ENCODE measurements at regions not wholly inside any gene's neighbourhood (a gene's known extent, or its start where the extent isn't known, plus 50 kb on each side); places are given as distances from the start of the nearest gene placed in this dataset.

DNA sequence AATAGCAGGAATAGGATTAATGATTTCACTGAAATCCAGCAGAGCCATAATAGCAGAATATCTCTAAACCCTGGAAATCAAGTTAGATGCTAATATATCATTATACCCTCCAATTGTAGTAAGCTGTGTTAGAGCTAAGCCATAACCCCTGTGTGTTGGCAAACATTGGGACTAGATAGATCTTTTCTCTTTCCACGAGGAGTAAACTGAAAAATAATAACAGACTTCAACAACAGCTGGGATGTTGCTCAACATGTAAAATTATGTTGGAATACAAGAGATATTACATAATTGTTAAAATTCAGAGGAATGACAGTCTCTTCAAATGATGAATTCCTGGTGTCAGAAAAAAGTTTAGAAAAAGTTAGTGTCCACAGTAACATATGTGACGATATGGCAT lies 383.8 kb downstream of the SNAPC1 start:
- no peak overlapping the region for H3K9ac ChIP-seq (ENCODE audit: control insufficient read depth, extremely low read depth, insufficient read depth, low read length)
- H3K36me3 ChIP-seq (ENCODE audit: control insufficient read depth in 2 of 2, extremely low read depth in 1 of 2, insufficient read depth in 2 of 2, low read length in 2 of 2), result no peaks in the 10 kb centered on the region

GRCh38 chr14:62156052-62156451 lies 393.8 kb downstream of the SNAPC1 start:
- no peak overlapping the region for H3K4me2 ChIP-seq (ENCODE audit: control insufficient read depth, extremely low read depth, insufficient read depth, low read depth, low read length)
- H3K4me1 ChIP-seq (ENCODE audit: control insufficient read depth, extremely low read depth, insufficient read depth, low read length), result no peaks in the 10 kb centered on the region
- FAIRE-seq (no peak), DNase-seq (ENCODE audit: low read depth, low spot score) (no peak)
- H3K9me1 ChIP-seq (ENCODE audit: control insufficient read depth, extremely low read depth, insufficient read depth, low read length), result no peaks in the 10 kb centered on the region
- no peak overlapping the region for H3K27ac ChIP-seq (ENCODE audit: control insufficient read depth, insufficient read depth, low read length)
- H4K20me1 ChIP-seq (ENCODE audit: control insufficient read depth, extremely low read depth, insufficient read depth, low read length), result no peaks in the 10 kb centered on the region
- no peaks in the 10 kb centered on the region for H3K36me3 ChIP-seq (ENCODE audit: control insufficient read depth in 2 of 2, extremely low read depth in 1 of 2, insufficient read depth in 2 of 2, low read length in 2 of 2)
- no peaks in the 10 kb centered on the region for H3K9me3 ChIP-seq (ENCODE audit: control insufficient read depth, low read depth, low read length)
- dilution Hi-C loops (cut with MboI; ENCODE audit: extremely low pct_ligation_motif_present, low sequenced_read_pairs), result no loop called here
- H3K9ac ChIP-seq (ENCODE audit: control insufficient read depth, extremely low read depth, insufficient read depth, low read length), result no peak overlapping the region
- H3K79me2 ChIP-seq (ENCODE audit: control insufficient read depth, insufficient read depth, low read length), result no peaks in the 10 kb centered on the region
- H2AFZ ChIP-seq (ENCODE audit: control insufficient read depth, low read length), result no peak overlapping the region
- TF ChIP-seq, protein P1, sequence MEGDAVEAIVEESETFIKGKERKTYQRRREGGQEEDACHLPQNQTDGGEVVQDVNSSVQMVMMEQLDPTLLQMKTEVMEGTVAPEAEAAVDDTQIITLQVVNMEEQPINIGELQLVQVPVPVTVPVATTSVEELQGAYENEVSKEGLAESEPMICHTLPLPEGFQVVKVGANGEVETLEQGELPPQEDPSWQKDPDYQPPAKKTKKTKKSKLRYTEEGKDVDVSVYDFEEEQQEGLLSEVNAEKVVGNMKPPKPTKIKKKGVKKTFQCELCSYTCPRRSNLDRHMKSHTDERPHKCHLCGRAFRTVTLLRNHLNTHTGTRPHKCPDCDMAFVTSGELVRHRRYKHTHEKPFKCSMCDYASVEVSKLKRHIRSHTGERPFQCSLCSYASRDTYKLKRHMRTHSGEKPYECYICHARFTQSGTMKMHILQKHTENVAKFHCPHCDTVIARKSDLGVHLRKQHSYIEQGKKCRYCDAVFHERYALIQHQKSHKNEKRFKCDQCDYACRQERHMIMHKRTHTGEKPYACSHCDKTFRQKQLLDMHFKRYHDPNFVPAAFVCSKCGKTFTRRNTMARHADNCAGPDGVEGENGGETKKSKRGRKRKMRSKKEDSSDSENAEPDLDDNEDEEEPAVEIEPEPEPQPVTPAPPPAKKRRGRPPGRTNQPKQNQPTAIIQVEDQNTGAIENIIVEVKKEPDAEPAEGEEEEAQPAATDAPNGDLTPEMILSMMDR (optimal IDR thresholded peaks at IDR 0.05 in 1 of 3, IDR thresholded peaks at IDR 0.05 in 1 of 3, conservative IDR thresholded peaks at IDR 0.05 in 1 of 3; ENCODE audit: extremely low read depth in 1 of 3, insufficient read depth in 2 of 3, low read length in 3 of 3), result no peak
- TF ChIP-seq EZH2 (IDR thresholded peaks at IDR 0.05; ENCODE audit: low read length), result no peak
- H3K4me3 ChIP-seq (ENCODE audit: control insufficient read depth in 2 of 3, extremely low read depth in 1 of 3, insufficient read depth in 2 of 3, low read depth in 1 of 3, low read length in 3 of 3), result no peak overlapping the region
- no peaks in the 10 kb centered on the region for H3K27me3 ChIP-seq (ENCODE audit: control insufficient read depth, extremely low read depth, insufficient read depth, low read length)

More for the DNA sequence above, 383.8 kb downstream of the SNAPC1 start:
- Histone ChIP-seq H3K4me3 (ENCODE audit: control insufficient read depth in 2 of 3, extremely low read depth in 1 of 3, insufficient read depth in 2 of 3, low read depth in 1 of 3, low read length in 3 of 3) (no peak overlapping the region), H3K27me3 (ENCODE audit: control insufficient read depth, extremely low read depth, insufficient read depth, low read length) (no peaks in the 10 kb centered on the region), H3K79me2 (ENCODE audit: control insufficient read depth, insufficient read depth, low read length) (no peaks in the 10 kb centered on the region), H3K27ac (ENCODE audit: control insufficient read depth, insufficient read depth, low read length) (no peak overlapping the region), H3K4me2 (ENCODE audit: control insufficient read depth, extremely low read depth, insufficient read depth, low read depth, low read length) (no peak overlapping the region), H3K9me1 (ENCODE audit: control insufficient read depth, extremely low read depth, insufficient read depth, low read length) (no peaks in the 10 kb centered on the region), H2AFZ (ENCODE audit: control insufficient read depth, low read length) (no peak overlapping the region), H4K20me1 (ENCODE audit: control insufficient read depth, extremely low read depth, insufficient read depth, low read length) (no peaks in the 10 kb centered on the region), H3K4me1 (ENCODE audit: control insufficient read depth, extremely low read depth, insufficient read depth, low read length) (no peaks in the 10 kb centered on the region), H3K9me3 (ENCODE audit: control insufficient read depth, low read depth, low read length) (no peaks in the 10 kb centered on the region)
- TF ChIP-seq, protein P1 (optimal IDR thresholded peaks at IDR 0.05 in 1 of 3, IDR thresholded peaks at IDR 0.05 in 1 of 3, conservative IDR thresholded peaks at IDR 0.05 in 1 of 3; ENCODE audit: extremely low read depth in 1 of 3, insufficient read depth in 2 of 3, low read length in 3 of 3), result no peak
- no peak for TF ChIP-seq EZH2 (IDR thresholded peaks at IDR 0.05; ENCODE audit: low read length)
- no peak for FAIRE-seq
- dilution Hi-C loops (cut with MboI; ENCODE audit: extremely low pct_ligation_motif_present, low sequenced_read_pairs), result no loop called here
- no peak for DNase-seq (ENCODE audit: low read depth, low spot score)

Measured in keratinocyte (primary cell).